SK-N-SH (cell line): ENCODE measurements at regions not wholly inside any gene's neighbourhood (a gene's known extent, or its start where the extent isn't known, plus 50 kb on each side); places are given as distances from the start of the nearest gene placed in this dataset.

ENCODE experiments used
- CHD2 ChIP-seq: fragments of 150-350 bp; IDR thresholded peaks from 2 replicates; pipeline ENCODE4 v1.6.1; 2018; ENCODE audit warnings: low read length; ENCODE audit not compliant: partially characterized antibody
- CTCF ChIP-seq: fragments of 200-600 bp; sonication (generic); IDR thresholded peaks from 2 replicates; pipeline ENCODE4 v1.6.1; 2017; ENCODE audit warnings: antibody characterized with exemption, mild to moderate bottlenecking, moderate library complexity
- EP300 ChIP-seq, 2 experiments: IDR thresholded peaks; 2 replicates each; pipeline versions ENCODE4 v1.4.0 to v1.6.1; 2012; ENCODE audit warnings: borderline replicate concordance in 1 of 2, low read depth in 1 of 2, low read length in 1 of 2
- EZH2phosphoT487 ChIP-seq: fragments of 200-600 bp; sonication (generic); IDR thresholded peaks from 2 replicates; pipeline ENCODE4 v1.6.1; 2017; ENCODE audit warnings: low read depth, mixed run types, mild to moderate bottlenecking, antibody characterized with exemption, moderate library complexity, borderline replicate concordance
- GABPA ChIP-seq: IDR thresholded peaks from 2 replicates; pipeline ENCODE4 v1.4.0; 2012; ENCODE audit warnings: low read depth, mild to moderate bottlenecking
- JUND ChIP-seq: IDR thresholded peaks from 2 replicates; pipeline ENCODE4 v1.4.0; 2012
- MEF2A ChIP-seq: IDR thresholded peaks from 2 replicates; pipeline ENCODE4 v1.4.0; 2012; ENCODE audit warnings: low read depth, borderline replicate concordance
- NRF1 ChIP-seq: IDR thresholded peaks from 2 replicates; pipeline ENCODE4 v1.6.1; 2012; ENCODE audit warnings: low read depth, mild to moderate bottlenecking, low read length
- POLR2AphosphoS5 ChIP-seq: IDR thresholded peaks from 2 replicates; pipeline ENCODE4 v1.6.1; 2012; ENCODE audit warnings: low read depth, low read length
- RAD21 ChIP-seq: IDR thresholded peaks from 2 replicates; pipeline ENCODE4 v1.6.1; 2012; ENCODE audit warnings: mild to moderate bottlenecking, low read length
- REST ChIP-seq: IDR thresholded peaks from 2 replicates; pipeline ENCODE4 v1.6.1; 2012; ENCODE audit warnings: mild to moderate bottlenecking, low read depth, low read length, moderate library complexity
- YY1 ChIP-seq: IDR thresholded peaks from 2 replicates; pipeline ENCODE4 v1.4.0; 2012; ENCODE audit warnings: low read depth, mild to moderate bottlenecking

- TF ChIP-seq EZH2phosphoT487 (no peak), POLR2AphosphoS5 (no peak), EP300 (IDR thresholded peaks at IDR 0.05; ENCODE audit: borderline replicate concordance in 1 of 2, low read depth in 1 of 2, low read length in 1 of 2) (no peak), JUND (no peak), NRF1 (no peak), MEF2A (no peak), CHD2 (no peak), CTCF (no peak), GABPA (no peak), YY1 (no peak), REST (no peak), RAD21 (no peak)
Measured at GRCh38 chr3:147483578-147483977, 74.4 kb downstream of the ZIC1 start.
